H1 (cell line): ENCODE measurements at regions not wholly inside any gene's neighbourhood (a gene's known extent, or its start where the extent isn't known, plus 50 kb on each side); places are given as distances from the start of the nearest gene placed in this dataset.

Experiments used
- ASH2L ChIP-seq: fragments of 200-600, 300-600 bp; sonication (generic); IDR thresholded peaks from one replicate; pipeline ENCODE4 v1.7.1; 2017; ENCODE audit warnings: low read length
- ATF2 ChIP-seq: IDR thresholded peaks from 2 replicates; pipeline ENCODE4 v1.6.1; 2012; ENCODE audit warnings: low read length, inconsistent platforms
- ATF3 ChIP-seq: IDR thresholded peaks from 2 replicates; pipeline ENCODE4 v1.6.1; 2011; ENCODE audit warnings: low read depth, mild to moderate bottlenecking, low read length; ENCODE audit not compliant: insufficient read depth
- CHD2 ChIP-seq: IDR thresholded peaks from 2 replicates; pipeline ENCODE4 v1.6.1; 2012; ENCODE audit warnings: low read length, improper control_type of control experiment
- CHD7 ChIP-seq: fragments of 300-600 bp; sonication (generic); IDR thresholded peaks from 2 replicates; pipeline ENCODE4 v1.7.1; 2012; ENCODE audit warnings: low read length, moderate library complexity, mild to moderate bottlenecking, inconsistent platforms; ENCODE audit not compliant: insufficient replicate concordance
- NANOG ChIP-seq: IDR thresholded peaks from 2 replicates; pipeline ENCODE4 v1.6.1; 2011; ENCODE audit warnings: low read length, low read depth, mild to moderate bottlenecking, inconsistent platforms; ENCODE audit not compliant: insufficient read depth, poor library complexity, severe bottlenecking
- SAP30 ChIP-seq: fragments of 300-600 bp; sonication (generic); IDR thresholded peaks from 2 replicates; pipeline ENCODE4 v1.7.1; 2012; ENCODE audit warnings: low read length, moderate library complexity, mild to moderate bottlenecking, inconsistent platforms; ENCODE audit not compliant: insufficient read depth, insufficient replicate concordance

GRCh38 chr4:62133101-62133897, 933.2 kb downstream of the ADGRL3 start (continued):
- TF ChIP-seq CHD7 (no peak), CHD2 (no peak), SAP30 (no peak), ATF2 (no peak), NANOG (no peak), ASH2L (no peak), ATF3 (no peak)
